ENCODE measurements at regions not wholly inside any gene's neighbourhood (a gene's known extent, or its start where the extent isn't known, plus 50 kb on each side); places are given as distances from the start of the nearest gene placed in this dataset.
"Not testable (repeated sequence)": the region's sequence is repeated elsewhere in the genome, so short reads cannot be mapped to it uniquely, and the experiment has no call there.

DNA sequence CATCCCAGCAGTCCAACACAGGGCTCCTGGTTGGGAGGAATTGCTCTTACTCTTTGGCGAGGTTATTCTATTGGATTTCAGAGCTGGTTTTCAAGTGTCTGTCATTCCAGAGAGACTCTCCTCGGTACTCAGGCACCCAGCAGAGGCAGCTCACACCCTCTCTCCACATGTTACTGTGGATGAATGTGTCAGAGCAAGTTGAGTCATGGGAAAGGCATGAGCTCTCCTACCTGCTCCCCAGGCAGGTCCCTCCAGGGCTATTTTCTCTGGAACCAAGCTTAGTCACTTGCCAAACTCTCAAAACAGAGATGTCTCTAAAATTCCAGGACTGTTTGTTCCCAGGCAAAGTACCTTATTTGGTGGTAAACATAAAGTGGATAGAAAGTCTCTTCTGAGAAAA, 222.8 kb upstream of the CDY1 start:
- TF ChIP-seq, protein P1, sequence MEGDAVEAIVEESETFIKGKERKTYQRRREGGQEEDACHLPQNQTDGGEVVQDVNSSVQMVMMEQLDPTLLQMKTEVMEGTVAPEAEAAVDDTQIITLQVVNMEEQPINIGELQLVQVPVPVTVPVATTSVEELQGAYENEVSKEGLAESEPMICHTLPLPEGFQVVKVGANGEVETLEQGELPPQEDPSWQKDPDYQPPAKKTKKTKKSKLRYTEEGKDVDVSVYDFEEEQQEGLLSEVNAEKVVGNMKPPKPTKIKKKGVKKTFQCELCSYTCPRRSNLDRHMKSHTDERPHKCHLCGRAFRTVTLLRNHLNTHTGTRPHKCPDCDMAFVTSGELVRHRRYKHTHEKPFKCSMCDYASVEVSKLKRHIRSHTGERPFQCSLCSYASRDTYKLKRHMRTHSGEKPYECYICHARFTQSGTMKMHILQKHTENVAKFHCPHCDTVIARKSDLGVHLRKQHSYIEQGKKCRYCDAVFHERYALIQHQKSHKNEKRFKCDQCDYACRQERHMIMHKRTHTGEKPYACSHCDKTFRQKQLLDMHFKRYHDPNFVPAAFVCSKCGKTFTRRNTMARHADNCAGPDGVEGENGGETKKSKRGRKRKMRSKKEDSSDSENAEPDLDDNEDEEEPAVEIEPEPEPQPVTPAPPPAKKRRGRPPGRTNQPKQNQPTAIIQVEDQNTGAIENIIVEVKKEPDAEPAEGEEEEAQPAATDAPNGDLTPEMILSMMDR (IDR thresholded peaks at IDR 0.05), result not testable (repeated sequence)
- TF ChIP-seq POLR2A (IDR thresholded peaks at IDR 0.05), result not testable (repeated sequence)
